OCI-LY3 (cell line): ENCODE measurements at regions not wholly inside any gene's neighbourhood (a gene's known extent, or its start where the extent isn't known, plus 50 kb on each side); places are given as distances from the start of the nearest gene placed in this dataset.

ENCODE experiments used
- H2AFZ ChIP-seq: fragments of 200-600, 300-600 bp; shearing (Covaris generic); 2 replicates; pipeline ENCODE4 v1.6.0; 2014; ENCODE audit warnings: antibody characterized with exemption, low read depth, low read length
- H3K27ac ChIP-seq: fragments of 200-600, 300-600 bp; sonication (generic); 2 replicates; pipeline ENCODE4 v1.5.1; 2014; ENCODE audit warnings: mild to moderate bottlenecking, low read length, moderate library complexity, mixed read lengths
- H3K27me3 ChIP-seq: fragments of 200-600, 300-600 bp; sonication (generic); 2 replicates; pipeline ENCODE4 v1.6.1; 2014; ENCODE audit warnings: low read depth, low read length, mixed read lengths
- H3K36me3 ChIP-seq: fragments of 200-600, 300-600 bp; sonication (generic); replicated peaks from 2 replicates; pipeline ENCODE3; 2014; ENCODE audit warnings: low read depth, low read length, mixed read lengths
- H3K4me1 ChIP-seq: fragments of 300-600, 200-600 bp; sonication (generic); 2 replicates; pipeline ENCODE4 v1.6.1; 2014; ENCODE audit warnings: low read length, mixed read lengths
- H3K4me2 ChIP-seq: fragments of 200-600, 300-600 bp; sonication (generic); 2 replicates; pipeline ENCODE4 v1.6.1; 2014; ENCODE audit warnings: low read length, mixed read lengths
- H3K4me3 ChIP-seq: fragments of 300-600, 200-600 bp; sonication (generic); 2 replicates; pipeline ENCODE4 v1.5.1; 2014; ENCODE audit warnings: antibody characterized with exemption, mild to moderate bottlenecking, low read length, moderate library complexity
- H3K79me2 ChIP-seq: fragments of 300-600, 200-600 bp; shearing (Covaris generic); 2 replicates; pipeline ENCODE4 v1.6.1; 2014; ENCODE audit warnings: mild to moderate bottlenecking, low read length, mixed read lengths
- H3K9ac ChIP-seq: fragments of 300-600, 200-600 bp; shearing (Covaris generic); 2 replicates; pipeline ENCODE4 v1.6.0; 2014; ENCODE audit warnings: mild to moderate bottlenecking, low read length, moderate library complexity
- H3K9me3 ChIP-seq: fragments of 200-600, 300-600 bp; shearing (Covaris generic); 2 replicates; pipeline ENCODE4 v1.6.1; 2014; ENCODE audit warnings: low read length, mixed read lengths; ENCODE audit not compliant: insufficient read depth
- H4K20me1 ChIP-seq: fragments of 200-600, 300-600 bp; sonication (generic); 2 replicates; pipeline ENCODE4 v1.6.1; 2016; ENCODE audit warnings: low read length, mixed read lengths; ENCODE audit not compliant: insufficient read depth
- EZH2phosphoT487 ChIP-seq: fragments of 200-600 bp; shearing (Covaris generic); IDR thresholded peaks from 2 replicates; pipeline ENCODE4 v1.6.1; 2018; ENCODE audit warnings: antibody characterized with exemption, mixed run types, low read depth
- TF ChIP-seq, protein P1 (sequence below): fragments of 200-600, 300-600 bp; sonication (generic); IDR thresholded peaks from 2 replicates; pipeline ENCODE4 v1.5.1; 2014; ENCODE audit warnings: antibody characterized with exemption, low read length, low read depth

- TF ChIP-seq, protein P1, sequence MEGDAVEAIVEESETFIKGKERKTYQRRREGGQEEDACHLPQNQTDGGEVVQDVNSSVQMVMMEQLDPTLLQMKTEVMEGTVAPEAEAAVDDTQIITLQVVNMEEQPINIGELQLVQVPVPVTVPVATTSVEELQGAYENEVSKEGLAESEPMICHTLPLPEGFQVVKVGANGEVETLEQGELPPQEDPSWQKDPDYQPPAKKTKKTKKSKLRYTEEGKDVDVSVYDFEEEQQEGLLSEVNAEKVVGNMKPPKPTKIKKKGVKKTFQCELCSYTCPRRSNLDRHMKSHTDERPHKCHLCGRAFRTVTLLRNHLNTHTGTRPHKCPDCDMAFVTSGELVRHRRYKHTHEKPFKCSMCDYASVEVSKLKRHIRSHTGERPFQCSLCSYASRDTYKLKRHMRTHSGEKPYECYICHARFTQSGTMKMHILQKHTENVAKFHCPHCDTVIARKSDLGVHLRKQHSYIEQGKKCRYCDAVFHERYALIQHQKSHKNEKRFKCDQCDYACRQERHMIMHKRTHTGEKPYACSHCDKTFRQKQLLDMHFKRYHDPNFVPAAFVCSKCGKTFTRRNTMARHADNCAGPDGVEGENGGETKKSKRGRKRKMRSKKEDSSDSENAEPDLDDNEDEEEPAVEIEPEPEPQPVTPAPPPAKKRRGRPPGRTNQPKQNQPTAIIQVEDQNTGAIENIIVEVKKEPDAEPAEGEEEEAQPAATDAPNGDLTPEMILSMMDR = no peak
- TF ChIP-seq EZH2phosphoT487 = no peak
- Histone ChIP-seq H3K27ac (no peak overlapping the region), H3K9ac (no peak overlapping the region), H3K36me3 (no peaks in the 10 kb centered on the region), H3K4me1 (no peaks in the 10 kb centered on the region), H2AFZ (no peak overlapping the region), H3K4me3 (no peak overlapping the region), H3K9me3 (no peaks in the 10 kb centered on the region), H4K20me1 (no peaks in the 10 kb centered on the region), H3K4me2 (no peak overlapping the region), H3K27me3 (peaks cover 6% of the 10 kb centered on the region; the same call in 1 of the 2 replicates), H3K79me2 (no peaks in the 10 kb centered on the region)
These were observed 305.6 kb downstream of the GALC start for GRCh38 chr14:87687420-87687819.

- Histone ChIP-seq H3K27me3 (peaks cover 6% of the 10 kb centered on the region; the same call in 1 of the 2 replicates), H4K20me1 (no peaks in the 10 kb centered on the region), H3K79me2 (no peaks in the 10 kb centered on the region), H3K9ac (no peak overlapping the region), H3K4me1 (no peaks in the 10 kb centered on the region), H3K27ac (no peak overlapping the region), H3K9me3 (no peaks in the 10 kb centered on the region), H3K36me3 (no peaks in the 10 kb centered on the region), H3K4me2 (no peak overlapping the region), H3K4me3 (no peak overlapping the region), H2AFZ (no peak overlapping the region)
- no peak for TF ChIP-seq EZH2phosphoT487
- TF ChIP-seq, protein P1 = no peak
These were observed 306.2 kb downstream of the GALC start for GRCh38 chr14:87686746-87687145.

GRCh38 chr14:87679866-87680265 lies 313.1 kb downstream of the GALC start:
- no peak overlapping the region for H3K27ac ChIP-seq
- no peak overlapping the region for H2AFZ ChIP-seq
- no peak overlapping the region for H3K9ac ChIP-seq
- no peaks in the 10 kb centered on the region for H3K27me3 ChIP-seq
- TF ChIP-seq EZH2phosphoT487 = no peak
- TF ChIP-seq, protein P1 = no peak
- H3K79me2 ChIP-seq = no peaks in the 10 kb centered on the region
- H3K4me2 ChIP-seq = no peak overlapping the region
- no peaks in the 10 kb centered on the region for H3K9me3 ChIP-seq
- no peak overlapping the region for H3K4me3 ChIP-seq
- no peaks in the 10 kb centered on the region for H3K4me1 ChIP-seq
- no peaks in the 10 kb centered on the region for H4K20me1 ChIP-seq
- no peaks in the 10 kb centered on the region for H3K36me3 ChIP-seq

GRCh38 chr14:87678624-87679023 lies 314.4 kb downstream of the GALC start:
- H3K4me3 ChIP-seq = no peak overlapping the region
- H4K20me1 ChIP-seq = no peaks in the 10 kb centered on the region
- no peak overlapping the region for H3K4me2 ChIP-seq
- H3K9me3 ChIP-seq = no peaks in the 10 kb centered on the region
- H3K9ac ChIP-seq = no peak overlapping the region
- no peaks in the 10 kb centered on the region for H3K4me1 ChIP-seq
- H3K27ac ChIP-seq = no peak overlapping the region
- H3K79me2 ChIP-seq = no peaks in the 10 kb centered on the region
- no peaks in the 10 kb centered on the region for H3K36me3 ChIP-seq
- H2AFZ ChIP-seq = no peak overlapping the region
- no peaks in the 10 kb centered on the region for H3K27me3 ChIP-seq
- no peak for TF ChIP-seq EZH2phosphoT487
- TF ChIP-seq, protein P1 = no peak
